A549 (cell line): ENCODE measurements at regions not wholly inside any gene's neighbourhood (a gene's known extent, or its start where the extent isn't known, plus 50 kb on each side); places are given as distances from the start of the nearest gene placed in this dataset.

ENCODE experiments used
- ATAC-seq, 2 experiments: fragments of 200-7000 bp in 1 of 2; fragments of >200 bp in 1 of 2; cut with Nextera tagmentation in 1 of 2; cut with Tn5 transposase in 1 of 2; 3 replicates each; pipeline versions ENCODE4 v1.8.0 to v1.9.1; 2018 to 2020; ENCODE audit warnings: mild to moderate bottlenecking in 1 of 2, moderate library complexity in 1 of 2
- CTCF ChIA-PET: fragments of 300-600 bp; sonication (Branson Sonifier 250); formaldehyde crosslinking; extraction: SDS; loops from one replicate; lab custom pipeline; 2021; ENCODE audit warnings: antibody characterized with exemption, inconsistent platforms; lab: Yijun Ruan, JAX
- POLR2A ChIA-PET: fragments of 350-600 bp; formaldehyde crosslinking; extraction: SDS; loops from one replicate; lab custom pipeline; 2021; ENCODE audit warnings: antibody characterized with exemption, inconsistent platforms; lab: Yijun Ruan, JAX
- DNase-seq, 2 experiments: peaks; one replicate each; pipeline versions ENCODE4 v3.0.0 to v3.0.0-alpha.2; 2011 to 2016; ENCODE audit warnings: low read depth in 1 of 2, low spot score in 1 of 2
- FAIRE-seq: peaks from 2 replicates; lab custom pipeline; 2011; peaks lifted over from hg19 to GRCh38; lab: Jason Lieb, UNC
- H3K27ac ChIP-seq, 2 experiments: fragments of >200 bp; sonication (Bioruptor Twin); formaldehyde crosslinking; 3 replicates each; pipeline ENCODE4 v1.5.1; 2016 to 2017
- H3K4me1 ChIP-seq: fragments of >200 bp; sonication (Bioruptor Twin); formaldehyde crosslinking; 3 replicates; pipeline ENCODE4 v1.6.1; 2016
- H3K4me2 ChIP-seq: fragments of >200 bp; sonication (Bioruptor Twin); formaldehyde crosslinking; 3 replicates; pipeline ENCODE4 v1.6.1; 2016
- H3K4me3 ChIP-seq: fragments of >200 bp; sonication (Bioruptor Twin); formaldehyde crosslinking; 3 replicates; pipeline ENCODE4 v1.5.1; 2016
- H3K9me3 ChIP-seq: fragments of >200 bp; sonication (Bioruptor Twin); formaldehyde crosslinking; 3 replicates; pipeline ENCODE4 v1.6.1; 2016
- CHD2 ChIP-seq: fragments of 150-350 bp; IDR thresholded peaks from 2 replicates; pipeline ENCODE4 v1.6.1; 2014; ENCODE audit warnings: low read length; ENCODE audit not compliant: partially characterized antibody
- CHD4 ChIP-seq: fragments of 200-600 bp; sonication (generic); IDR thresholded peaks from 2 replicates; pipeline ENCODE4 v1.6.1; 2016; ENCODE audit warnings: antibody characterized with exemption, mild to moderate bottlenecking, borderline replicate concordance
- CTCF ChIP-seq: fragments of >200 bp; sonication (Bioruptor Twin); formaldehyde crosslinking; IDR thresholded peaks from 3 replicates; pipeline ENCODE4 v1.5.1; 2016
- E2F6 ChIP-seq: IDR thresholded peaks from 2 replicates; pipeline ENCODE4 v1.6.1; 2012; ENCODE audit warnings: low read depth, borderline replicate concordance
- EHMT2 ChIP-seq: fragments of 200-600 bp; sonication (generic); IDR thresholded peaks from 2 replicates; pipeline ENCODE4 v1.6.1; 2016; ENCODE audit warnings: antibody characterized with exemption, low read depth, mild to moderate bottlenecking, moderate library complexity
- ELK1 ChIP-seq: fragments of 150-350 bp; IDR thresholded peaks from 2 replicates; pipeline ENCODE4 v1.6.1; 2014; ENCODE audit warnings: low read depth, mild to moderate bottlenecking, low read length
- ESRRA ChIP-seq: fragments of 150-350 bp; IDR thresholded peaks from 2 replicates; pipeline ENCODE4 v1.6.1; 2014; ENCODE audit warnings: mild to moderate bottlenecking, low read length, borderline replicate concordance
- FOXS1 ChIP-seq: fragments of 250-450 bp; sonication (Bioruptor Pico); IDR thresholded peaks from 2 replicates; pipeline ENCODE4 v1.5.0; 2020; ENCODE audit warnings: mild to moderate bottlenecking, moderate library complexity
- HOXA7 ChIP-seq: fragments of 250-450 bp; sonication (Bioruptor Pico); IDR thresholded peaks from 2 replicates; pipeline ENCODE4 v1.5.0; 2020; ENCODE audit warnings: mild to moderate bottlenecking, moderate library complexity
- HOXB13 ChIP-seq: fragments of 250-450 bp; sonication (Bioruptor Pico); IDR thresholded peaks from 2 replicates; pipeline ENCODE4 v1.5.0; 2020; ENCODE audit warnings: low read depth, mild to moderate bottlenecking, moderate library complexity
- HOXB5 ChIP-seq: fragments of 250-450 bp; sonication (Bioruptor Pico); IDR thresholded peaks from 2 replicates; pipeline ENCODE4 v1.5.0; 2020; ENCODE audit warnings: mild to moderate bottlenecking, moderate library complexity
- KDM1A ChIP-seq: fragments of 200-600 bp; sonication (generic); IDR thresholded peaks from 2 replicates; pipeline ENCODE4 v1.6.1; 2016; ENCODE audit warnings: low read depth, mild to moderate bottlenecking
- MAFK ChIP-seq: fragments of 450-650 bp; IDR thresholded peaks from 2 replicates; pipeline ENCODE4 v1.6.1; 2014; ENCODE audit not compliant: partially characterized antibody
- MAZ ChIP-seq: fragments of 150-350 bp; IDR thresholded peaks from 2 replicates; pipeline ENCODE4 v1.6.1; 2014; ENCODE audit warnings: antibody characterized with exemption, low read depth, low read length, borderline replicate concordance
- NR3C1 ChIP-seq: fragments of >200 bp; sonication (Bioruptor Twin); formaldehyde crosslinking; IDR thresholded peaks from 3 replicates; pipeline ENCODE4 v1.6.1; 2017
- POLR2AphosphoS2 ChIP-seq: conservative IDR thresholded peaks from 2 replicates; pipeline ENCODE4 v1.6.1; 2012; ENCODE audit warnings: low read length, improper control_type of control experiment, inconsistent platforms
- RCOR1 ChIP-seq: fragments of 150-350 bp; IDR thresholded peaks from 2 replicates; pipeline ENCODE4 v1.6.1; 2014; ENCODE audit warnings: antibody characterized with exemption, low read length, low read depth
- REST ChIP-seq: fragments of 200-600 bp; sonication (generic); IDR thresholded peaks from 2 replicates; pipeline ENCODE4 v1.6.1; 2016; ENCODE audit warnings: antibody characterized with exemption, mild to moderate bottlenecking, moderate library complexity
- SREBF2 ChIP-seq: fragments of 450-650 bp; IDR thresholded peaks from 2 replicates; pipeline ENCODE4 v1.6.1; 2014; ENCODE audit warnings: mild to moderate bottlenecking, moderate library complexity
- WGBS: methylation state at CpG from one replicate; pipeline ENCODE4 v1.1.6; 2017; ENCODE audit errors: missing lambda C conversion rate; 5-methylcytosine and 5-hydroxymethylcytosine counted together
- TF ChIP-seq, protein P1 (sequence below): fragments of 250-450 bp; sonication (Bioruptor Pico); IDR thresholded peaks from 2 replicates; pipeline ENCODE4 v1.5.0; 2020; ENCODE audit warnings: low read depth, mild to moderate bottlenecking, moderate library complexity

GRCh38 chr9:108662956-108663355 is 192.8 kb downstream of the ACTL7B start:
- ChIA-PET CTCF (interaction anchor here (1.5 kb wide), 1 partner anchor 13 kb away, joined by 5 read pairs; no protein-coding TSS in a partner anchor), POLR2A (no interaction called here)
- no peak for TF ChIP-seq RCOR1
- no peak for TF ChIP-seq POLR2AphosphoS2
- no peak for TF ChIP-seq EHMT2
- TF ChIP-seq MAFK = no peak
- TF ChIP-seq, protein P1, sequence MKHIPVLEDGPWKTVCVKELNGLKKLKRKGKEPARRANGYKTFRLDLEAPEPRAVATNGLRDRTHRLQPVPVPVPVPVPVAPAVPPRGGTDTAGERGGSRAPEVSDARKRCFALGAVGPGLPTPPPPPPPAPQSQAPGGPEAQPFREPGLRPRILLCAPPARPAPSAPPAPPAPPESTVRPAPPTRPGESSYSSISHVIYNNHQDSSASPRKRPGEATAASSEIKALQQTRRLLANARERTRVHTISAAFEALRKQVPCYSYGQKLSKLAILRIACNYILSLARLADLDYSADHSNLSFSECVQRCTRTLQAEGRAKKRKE (CRISPR knock-in tag) = no peak
- no peak for TF ChIP-seq FOXS1 (CRISPR knock-in tag)
- TF ChIP-seq REST = no peak
- TF ChIP-seq KDM1A = no peak
- TF ChIP-seq CHD2 = no peak
- TF ChIP-seq ELK1 = no peak
- TF ChIP-seq ESRRA = no peak
- TF ChIP-seq HOXA7 = no peak
- no peak for TF ChIP-seq SREBF2
- TF ChIP-seq CTCF = no peak
- no peak for TF ChIP-seq CHD4
- TF ChIP-seq HOXB13 (CRISPR knock-in tag) = no peak
- TF ChIP-seq NR3C1 = no peak
- no peak for TF ChIP-seq HOXB5 (CRISPR knock-in tag)
- no peak for TF ChIP-seq E2F6
- no peak for TF ChIP-seq MAZ
- Histone ChIP-seq H3K4me1 (peaks cover 14% of the 10 kb centered on the region; the same call in 2 of the 3 replicates), H3K27ac (no peak overlapping the region), H3K4me3 (no peak overlapping the region), H3K4me2 (no peak overlapping the region), H3K9me3 (peaks cover 23% of the 10 kb centered on the region)
- WGBS = 66% methylated on average over 4 of the region's 4 CpGs
- DNase-seq (no peak), ATAC-seq (no peak), FAIRE-seq (no peak)
